ENCODE measurements at regions not wholly inside any gene's neighbourhood (a gene's known extent, or its start where the extent isn't known, plus 50 kb on each side); places are given as distances from the start of the nearest gene placed in this dataset.

GRCh38 chr3:96410006-96410730, 404.2 kb upstream of the EPHA6 start:
- no peak for DNase-seq (ENCODE audit: low read depth, low spot score)
- Mint-ChIP-seq H3K27ac (ENCODE audit: unreplicated experiment) (no peak overlapping the region), H3K36me3 (ENCODE audit: low read depth) (peaks cover 5% of the 10 kb centered on the region)

GRCh38 chr3:96416549-96417255, 397.7 kb upstream of the EPHA6 start:
- no peaks in the 10 kb centered on the region for H3K36me3 Mint-ChIP-seq (ENCODE audit: low read depth)
- H3K9me3 Mint-ChIP-seq = no peaks in the 10 kb centered on the region
- no peaks in the 10 kb centered on the region for H3K27me3 Mint-ChIP-seq (ENCODE audit: low read depth)
- TF ChIP-seq CTCF (conservative IDR thresholded peaks at IDR 0.05) = no peak
- H3K4me1 Mint-ChIP-seq = no peaks in the 10 kb centered on the region
- no peak overlapping the region for H3K4me3 Mint-ChIP-seq
- no peak overlapping the region for H3K27ac Mint-ChIP-seq (ENCODE audit: unreplicated experiment)
- DNase-seq (ENCODE audit: low read depth, low spot score) = no peak

More at GRCh38 chr3:96410006-96410730, 404.2 kb upstream of the EPHA6 start:
- Mint-ChIP-seq H3K27me3 (ENCODE audit: low read depth) (no peaks in the 10 kb centered on the region), H3K4me1 (no peaks in the 10 kb centered on the region), H3K4me3 (no peak overlapping the region), H3K9me3 (peaks cover 7% of the 10 kb centered on the region)
- TF ChIP-seq CTCF (conservative IDR thresholded peaks at IDR 0.05) = no peak

DNA sequence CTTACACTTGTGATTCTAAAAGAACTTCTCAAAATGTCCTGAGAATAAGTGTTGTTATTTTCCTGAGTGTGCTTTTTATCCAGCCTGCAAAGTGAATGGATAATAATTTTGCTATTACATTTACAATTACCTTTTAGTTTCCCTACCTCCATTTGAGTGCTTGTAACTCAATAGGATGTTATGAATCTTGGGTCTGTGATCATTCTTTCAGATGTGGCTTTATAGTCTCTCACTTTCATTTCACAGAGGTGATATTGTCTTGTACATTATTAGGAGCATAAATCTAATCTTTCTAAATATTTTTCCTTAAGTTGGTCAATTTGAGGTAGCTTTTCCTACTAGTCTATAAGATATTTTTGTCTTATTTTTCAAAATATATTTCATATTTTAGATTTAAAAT, 386.3 kb upstream of the EPHA6 start:
- no peak for DNase-seq (ENCODE audit: low read depth, low spot score)
- Mint-ChIP-seq H3K9me3 (no peaks in the 10 kb centered on the region), H3K36me3 (ENCODE audit: low read depth) (no peaks in the 10 kb centered on the region), H3K4me1 (no peaks in the 10 kb centered on the region), H3K27me3 (ENCODE audit: low read depth) (no peaks in the 10 kb centered on the region), H3K27ac (ENCODE audit: unreplicated experiment) (no peak overlapping the region), H3K4me3 (no peak overlapping the region)
- no peak for TF ChIP-seq CTCF (conservative IDR thresholded peaks at IDR 0.05)

- Mint-ChIP-seq H3K9me3 (no peaks in the 10 kb centered on the region), H3K27me3 (ENCODE audit: low read depth) (no peaks in the 10 kb centered on the region), H3K4me1 (no peaks in the 10 kb centered on the region), H3K36me3 (ENCODE audit: low read depth) (no peaks in the 10 kb centered on the region), H3K27ac (ENCODE audit: unreplicated experiment) (no peak overlapping the region), H3K4me3 (no peak overlapping the region)
- TF ChIP-seq CTCF (conservative IDR thresholded peaks at IDR 0.05) = no peak
- no peak for DNase-seq (ENCODE audit: low read depth, low spot score)
Observed at GRCh38 chr3:96430079-96430478, 384.3 kb upstream of the EPHA6 start.

DNA sequence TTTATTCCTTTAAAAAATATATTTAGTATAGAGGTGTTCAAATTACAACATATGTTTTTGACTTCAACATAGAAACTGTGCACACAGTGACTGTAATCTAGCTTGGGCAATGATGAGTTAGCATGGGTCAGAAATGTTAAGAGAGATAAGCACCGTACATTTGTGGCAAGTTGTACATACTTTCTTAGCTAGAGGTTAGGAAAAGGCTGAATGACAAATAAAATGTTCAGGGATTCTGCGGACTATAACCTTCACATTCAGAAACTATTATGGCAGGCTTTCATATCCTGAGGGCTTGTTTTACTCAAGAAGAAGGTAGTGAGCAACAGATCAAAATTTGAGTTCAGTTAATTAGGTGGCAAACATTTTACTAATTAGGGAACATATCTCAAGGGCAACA, 379.7 kb upstream of the EPHA6 start:
- Mint-ChIP-seq H3K27me3 (ENCODE audit: low read depth) (no peaks in the 10 kb centered on the region), H3K36me3 (ENCODE audit: low read depth) (no peaks in the 10 kb centered on the region), H3K4me1 (no peaks in the 10 kb centered on the region), H3K27ac (ENCODE audit: unreplicated experiment) (no peak overlapping the region), H3K9me3 (peaks cover 5% of the 10 kb centered on the region), H3K4me3 (no peak overlapping the region)
- TF ChIP-seq CTCF (conservative IDR thresholded peaks at IDR 0.05) = no peak
- DNase-seq (ENCODE audit: low read depth, low spot score) = no peak
